Astrocyte (in vitro differentiated cells and primary cell): ENCODE measurements at regions not wholly inside any gene's neighbourhood (a gene's known extent, or its start where the extent isn't known, plus 50 kb on each side); places are given as distances from the start of the nearest gene placed in this dataset.

Experiments used
- DNase-seq: peaks from one replicate; pipeline ENCODE4 v3.0.0-alpha.2; 2010; ENCODE audit warnings: low read depth
- FAIRE-seq: peaks from 2 replicates; lab custom pipeline; 2011; peaks lifted over from hg19 to GRCh38; lab: Jason Lieb, UNC
- H2AFZ ChIP-seq: 2 replicates; pipeline ENCODE4 v1.6.0; 2012; ENCODE audit warnings: low read depth, low read length, inconsistent platforms
- H3K27ac ChIP-seq: 2 replicates; pipeline ENCODE4 v1.5.1; 2011; ENCODE audit warnings: low read depth, low read length, inconsistent platforms
- H3K27me3 ChIP-seq: 2 replicates; pipeline ENCODE4 v1.6.0; 2011; ENCODE audit warnings: low read length, inconsistent platforms; ENCODE audit not compliant: insufficient read depth
- H3K36me3 ChIP-seq: 2 replicates; pipeline ENCODE4 v1.5.1; 2011; ENCODE audit warnings: low read length, inconsistent platforms; ENCODE audit not compliant: insufficient read depth
- H3K4me1 ChIP-seq: 2 replicates; pipeline ENCODE4 v1.5.1; 2011; ENCODE audit warnings: low read length, inconsistent platforms; ENCODE audit not compliant: insufficient read depth
- H3K4me2 ChIP-seq: 2 replicates; pipeline ENCODE4 v1.6.0; 2012; ENCODE audit warnings: low read length, inconsistent platforms
- H3K4me3 ChIP-seq: 2 replicates; pipeline ENCODE4 v1.5.1; 2011; ENCODE audit warnings: low read depth, mild to moderate bottlenecking, low read length, inconsistent platforms; ENCODE audit not compliant: insufficient read depth
- H3K79me2 ChIP-seq: 2 replicates; pipeline ENCODE4 v1.6.0; 2012; ENCODE audit warnings: mild to moderate bottlenecking, low read length, inconsistent platforms; ENCODE audit not compliant: insufficient read depth
- H3K9ac ChIP-seq: 2 replicates; pipeline ENCODE4 v1.6.0; 2012; ENCODE audit warnings: mild to moderate bottlenecking, low read length, inconsistent platforms
- H3K9me3 ChIP-seq: 2 replicates; pipeline ENCODE4 v1.5.1; 2012; ENCODE audit warnings: low read depth, mild to moderate bottlenecking, low read length, inconsistent platforms; ENCODE audit not compliant: insufficient read depth
- H4K20me1 ChIP-seq: 2 replicates; pipeline ENCODE4 v1.6.0; 2012; ENCODE audit warnings: low read length, inconsistent platforms; ENCODE audit not compliant: insufficient read depth
- H3K27ac Mint-ChIP-seq: one replicate; pipeline ENCODE4 v1.8.0; 2021; ENCODE audit warnings: mild to moderate bottlenecking, mixed read lengths; ENCODE audit not compliant: unreplicated experiment
- H3K27me3 Mint-ChIP-seq: one replicate; pipeline ENCODE4 v1.8.0; 2021; ENCODE audit warnings: low read depth, mixed read lengths; ENCODE audit not compliant: unreplicated experiment
- H3K36me3 Mint-ChIP-seq: one replicate; pipeline ENCODE4 v1.8.0; 2021; ENCODE audit warnings: low read depth, mixed read lengths; ENCODE audit not compliant: unreplicated experiment
- H3K4me1 Mint-ChIP-seq: one replicate; pipeline ENCODE4 v1.8.0; 2021; ENCODE audit warnings: low read depth, mixed read lengths; ENCODE audit not compliant: unreplicated experiment
- H3K4me3 Mint-ChIP-seq: one replicate; pipeline ENCODE4 v1.8.0; 2021; ENCODE audit warnings: mild to moderate bottlenecking, moderate library complexity, mixed read lengths; ENCODE audit not compliant: unreplicated experiment
- H3K9me3 Mint-ChIP-seq: one replicate; pipeline ENCODE4 v1.8.0; 2021; ENCODE audit warnings: mild to moderate bottlenecking, mixed read lengths; ENCODE audit not compliant: unreplicated experiment
- CTCF ChIP-seq: IDR thresholded peaks from 2 replicates; pipeline ENCODE4 v1.5.1; 2011; ENCODE audit warnings: low read depth, mild to moderate bottlenecking, inconsistent platforms, low read length, moderate library complexity; ENCODE audit not compliant: insufficient read depth
- EZH2 ChIP-seq: IDR thresholded peaks from 2 replicates; pipeline ENCODE4 v1.6.1; 2012; ENCODE audit warnings: mild to moderate bottlenecking, low read length, inconsistent platforms; ENCODE audit not compliant: insufficient read depth

- peak; percentile 14 for DNase-seq
- Mint-ChIP-seq H3K27me3 (no peaks in the 10 kb centered on the region), H3K9me3 (peaks cover 3% of the 10 kb centered on the region), H3K27ac (no peak overlapping the region), H3K4me3 (no peak overlapping the region), H3K36me3 (peaks cover 2% of the 10 kb centered on the region), H3K4me1 (peaks cover 6% of the 10 kb centered on the region)
- peaks cover 4% of the 10 kb centered on the region for H3K27me3 ChIP-seq
- no peak overlapping the region for H3K4me3 ChIP-seq
- no peaks in the 10 kb centered on the region for H3K4me1 ChIP-seq
- H2AFZ ChIP-seq = no peak overlapping the region
- no peaks in the 10 kb centered on the region for H3K36me3 ChIP-seq
- FAIRE-seq = no peak
- no peaks in the 10 kb centered on the region for H3K79me2 ChIP-seq
- H3K9ac ChIP-seq = no peak overlapping the region
- H3K4me2 ChIP-seq = no peak overlapping the region
- H3K9me3 ChIP-seq = no peaks in the 10 kb centered on the region
- TF ChIP-seq EZH2 (no peak), CTCF (no peak)
- H4K20me1 ChIP-seq = no peaks in the 10 kb centered on the region
- H3K27ac ChIP-seq = no peak overlapping the region
Measured at GRCh38 chr1:25123551-25123950, 108.8 kb downstream of the SYF2 start.

GRCh38 chr1:25122747-25123146, 109.6 kb downstream of the SYF2 start:
- H3K4me2 ChIP-seq = no peak overlapping the region
- H3K79me2 ChIP-seq = no peaks in the 10 kb centered on the region
- no peak overlapping the region for H3K27ac Mint-ChIP-seq
- peaks cover 3% of the 10 kb centered on the region for H3K9me3 Mint-ChIP-seq
- H3K36me3 ChIP-seq = no peaks in the 10 kb centered on the region
- no peaks in the 10 kb centered on the region for H3K9me3 ChIP-seq
- DNase-seq (no peak), FAIRE-seq (no peak)
- TF ChIP-seq CTCF (no peak), EZH2 (no peak)
- peaks cover 4% of the 10 kb centered on the region for H3K27me3 ChIP-seq
- peaks cover 2% of the 10 kb centered on the region for H3K36me3 Mint-ChIP-seq
- H3K27me3 Mint-ChIP-seq = no peaks in the 10 kb centered on the region
- no peak overlapping the region for H3K4me3 Mint-ChIP-seq
- no peak overlapping the region for H3K27ac ChIP-seq
- H3K9ac ChIP-seq = no peak overlapping the region
- peaks cover 3% of the 10 kb centered on the region for H3K4me1 Mint-ChIP-seq
- H3K4me3 ChIP-seq = no peak overlapping the region
- H2AFZ ChIP-seq = no peak overlapping the region
- no peaks in the 10 kb centered on the region for H3K4me1 ChIP-seq
- no peaks in the 10 kb centered on the region for H4K20me1 ChIP-seq

- Histone ChIP-seq H3K27ac (no peak overlapping the region), H3K4me1 (no peaks in the 10 kb centered on the region), H3K36me3 (no peaks in the 10 kb centered on the region), H4K20me1 (no peaks in the 10 kb centered on the region), H2AFZ (no peak overlapping the region), H3K27me3 (peaks cover 6% of the 10 kb centered on the region), H3K9me3 (no peaks in the 10 kb centered on the region), H3K79me2 (no peaks in the 10 kb centered on the region), H3K4me2 (no peak overlapping the region), H3K4me3 (no peak overlapping the region), H3K9ac (no peak overlapping the region)
- FAIRE-seq = no peak
- TF ChIP-seq CTCF = no peak
- TF ChIP-seq EZH2 = no peak
- DNase-seq = no peak
- Mint-ChIP-seq H3K4me3 (no peak overlapping the region), H3K4me1 (peaks cover 3% of the 10 kb centered on the region), H3K9me3 (peaks cover 9% of the 10 kb centered on the region), H3K36me3 (peaks cover 9% of the 10 kb centered on the region), H3K27ac (no peak overlapping the region), H3K27me3 (peaks cover 12% of the 10 kb centered on the region)
Measured at GRCh38 chr1:25120281-25120680, 112.0 kb downstream of the SYF2 start.
